NCI-H526 treated with DMSO at 0.1 percent for 48 hours (cell line): ENCODE measurements at regions not wholly inside any gene's neighbourhood (a gene's known extent, or its start where the extent isn't known, plus 50 kb on each side); places are given as distances from the start of the nearest gene placed in this dataset.

Source experiments
- DNase-seq: peaks from one replicate; lab custom pipeline; 2025; lab: John Stamatoyannopoulos, UW

DNA sequence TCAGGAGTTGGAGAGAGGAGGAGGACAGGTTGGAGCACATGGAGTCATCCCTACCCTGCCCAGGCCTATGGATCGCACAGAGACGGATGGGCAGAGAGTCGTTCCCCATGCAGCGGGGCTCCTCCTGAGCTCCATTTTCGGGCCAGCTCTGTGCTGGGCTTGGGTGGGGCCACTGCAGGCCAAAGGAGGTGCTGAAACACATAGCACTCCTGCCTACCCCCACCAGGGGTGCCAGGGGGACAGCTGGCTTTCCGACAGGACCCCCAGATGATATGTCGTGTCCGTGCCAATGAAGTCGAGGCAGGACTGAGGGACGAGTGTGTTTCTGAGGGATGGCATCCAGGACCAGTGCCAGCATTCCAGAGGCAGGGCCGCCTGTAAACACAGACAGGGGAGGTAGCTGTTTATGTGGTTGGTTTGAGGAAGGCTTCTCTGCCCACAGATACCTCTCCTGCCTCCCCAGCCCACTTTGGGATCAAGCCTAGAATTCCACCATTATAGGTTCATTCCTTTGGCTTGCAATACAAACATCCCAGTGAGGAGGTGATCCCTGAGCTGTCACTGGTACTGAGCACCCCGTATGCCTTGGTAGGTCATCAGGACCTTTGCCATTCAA, 116.6 kb downstream of the GLI2 start:
- no peak for DNase-seq

DNA sequence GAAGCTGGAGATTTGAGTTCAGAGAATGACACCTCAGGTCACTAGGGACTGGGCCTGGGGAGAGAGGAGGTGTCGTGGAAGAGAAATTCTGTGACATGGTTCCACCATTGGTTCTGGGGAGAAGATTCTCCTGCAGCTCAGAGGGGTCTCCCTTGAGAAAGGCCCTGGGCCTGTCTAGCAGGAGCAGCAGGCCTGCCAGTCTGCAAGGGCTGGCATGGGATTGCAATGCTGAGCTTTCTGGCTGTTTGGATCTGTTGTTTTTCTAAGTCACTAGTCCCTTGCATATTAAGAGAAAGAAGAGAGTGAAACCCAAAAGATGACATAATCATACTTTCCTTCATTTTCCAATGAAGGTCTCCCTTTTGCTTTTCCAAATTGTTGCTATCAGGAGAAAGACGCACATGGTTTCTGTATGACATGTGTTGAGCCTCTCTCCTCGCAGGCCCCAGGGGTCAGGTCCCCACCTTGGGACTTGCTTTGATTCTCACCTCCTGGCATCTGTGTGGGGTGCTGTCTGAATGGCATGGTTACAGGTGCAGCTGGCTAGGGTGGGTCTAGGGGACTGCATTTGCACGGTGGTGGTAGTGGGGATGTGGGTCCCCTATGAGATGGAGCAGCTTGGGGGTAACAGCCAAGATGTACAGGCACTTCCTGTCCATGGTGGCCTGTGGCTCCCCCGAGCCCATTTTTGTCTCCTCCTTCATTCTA, 117.8 kb downstream of the GLI2 start:
- no peak for DNase-seq

- DNase-seq, result no peak
Observed at GRCh38 chr2:120854014-120854620, 118.4 kb downstream of the GLI2 start.

DNA sequence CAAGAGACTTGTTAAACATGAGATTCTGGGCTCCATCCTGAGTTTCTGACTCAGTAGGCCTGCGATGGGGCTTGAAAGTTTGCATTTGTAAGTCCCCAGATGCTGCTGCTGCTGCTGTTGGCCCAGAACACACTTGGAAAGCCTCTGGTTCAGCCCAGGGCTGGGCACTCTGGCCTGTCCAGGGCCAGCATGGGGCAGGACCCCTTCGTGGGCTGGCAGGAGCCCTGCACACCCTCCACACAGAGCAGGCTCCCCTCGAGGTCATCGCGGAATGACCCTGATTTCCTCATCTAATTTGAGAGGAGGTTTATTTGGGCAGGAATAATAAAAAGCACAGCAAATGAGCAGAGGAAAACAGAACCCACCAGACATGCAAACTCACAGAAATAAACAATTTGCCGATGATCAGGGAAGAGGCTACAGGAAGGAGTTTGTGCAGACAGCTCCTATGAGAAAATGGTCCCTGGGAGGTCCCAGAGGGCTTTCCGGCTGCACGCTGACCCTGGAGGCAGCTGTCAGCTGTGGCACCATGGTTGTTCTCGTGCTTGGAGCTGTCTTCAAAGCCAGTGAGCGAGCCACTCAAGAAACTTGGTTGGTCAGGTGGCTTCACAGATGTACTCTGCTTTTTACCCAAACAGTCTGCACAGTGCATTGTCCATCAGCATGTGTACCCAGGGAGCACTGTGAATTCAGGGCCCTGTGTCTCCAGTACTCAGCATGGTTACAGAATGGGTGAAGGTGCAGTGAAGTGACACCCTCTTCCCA, 119.3 kb downstream of the GLI2 start:
- no peak for DNase-seq

DNA sequence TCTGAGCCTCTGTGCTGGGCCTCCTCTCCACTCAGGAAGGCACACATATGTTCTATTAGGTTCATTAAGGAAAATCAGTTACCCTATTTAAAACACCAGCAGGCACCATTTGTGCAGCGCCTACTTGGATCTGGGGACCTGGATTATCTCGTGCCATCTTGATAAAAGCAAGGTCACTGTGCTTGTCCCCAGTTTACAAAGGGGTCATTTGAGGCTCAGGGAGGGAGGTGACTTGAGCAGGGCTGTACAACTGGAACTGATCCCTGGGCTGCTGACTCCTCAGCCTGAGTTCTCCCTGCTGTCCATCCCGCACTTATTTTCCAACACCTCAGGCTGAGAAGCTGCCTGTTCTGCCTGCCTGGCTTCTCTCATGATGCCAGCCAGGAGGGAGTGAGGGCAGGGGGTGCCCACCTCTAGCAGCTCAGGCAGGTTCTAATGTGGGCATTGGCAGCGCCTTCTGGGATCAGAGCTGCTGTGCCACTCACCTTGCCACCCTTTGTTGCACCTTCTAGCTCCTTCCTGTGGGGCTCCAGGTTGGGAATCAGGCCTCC, 120.3 kb downstream of the GLI2 start:
- DNase-seq, result no peak

DNA sequence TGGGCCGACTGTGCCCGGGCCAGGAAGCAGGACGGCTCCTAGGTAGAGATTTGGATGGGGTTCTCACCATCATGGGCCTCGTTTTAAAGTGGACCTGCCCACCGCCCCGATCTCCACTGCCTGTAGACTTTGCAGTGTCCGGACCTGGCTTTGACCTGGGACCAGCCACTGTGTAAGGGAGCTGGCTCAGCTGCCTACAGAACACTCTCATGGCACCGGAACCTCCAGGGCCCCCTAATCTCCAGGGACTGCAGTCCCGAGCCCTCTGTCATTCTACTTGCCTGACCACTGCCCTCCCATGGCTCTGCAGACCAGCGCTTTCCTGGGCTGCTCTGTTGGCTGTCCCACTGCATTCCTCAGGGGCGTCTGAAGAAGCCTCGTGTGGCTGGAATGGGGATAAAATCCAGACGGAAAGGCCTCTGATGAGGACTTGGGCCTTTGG, 120.8 kb downstream of the GLI2 start:
- DNase-seq, result no peak

- DNase-seq, result no peak
Observed at GRCh38 chr2:120857422-120857821, 121.8 kb downstream of the GLI2 start.

DNA sequence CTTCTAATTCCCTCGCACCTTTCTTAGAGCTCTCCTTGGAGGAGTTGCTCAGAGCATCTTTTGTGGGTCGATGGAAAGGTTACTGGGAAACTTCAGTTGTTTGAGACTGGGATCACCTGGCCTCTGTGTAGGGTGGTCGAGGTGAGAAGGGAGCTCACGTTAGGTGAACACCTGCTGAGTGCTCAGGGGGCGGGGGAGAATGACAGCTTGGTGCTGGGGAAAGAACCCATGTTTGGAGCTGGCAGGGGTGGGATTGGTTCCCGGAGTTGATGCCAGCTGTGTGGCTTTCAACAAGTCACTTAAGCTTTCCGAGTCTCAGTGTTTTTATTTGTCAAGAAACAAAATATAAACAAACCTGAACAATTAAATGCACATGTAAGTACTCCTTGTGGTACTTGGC, 122.3 kb downstream of the GLI2 start:
- DNase-seq, result no peak

GRCh38 chr2:120858361-120859106, 122.9 kb downstream of the GLI2 start:
- DNase-seq, result no peak

- DNase-seq, result no peak
Observed at GRCh38 chr2:120859128-120859527, 123.5 kb downstream of the GLI2 start.

DNA sequence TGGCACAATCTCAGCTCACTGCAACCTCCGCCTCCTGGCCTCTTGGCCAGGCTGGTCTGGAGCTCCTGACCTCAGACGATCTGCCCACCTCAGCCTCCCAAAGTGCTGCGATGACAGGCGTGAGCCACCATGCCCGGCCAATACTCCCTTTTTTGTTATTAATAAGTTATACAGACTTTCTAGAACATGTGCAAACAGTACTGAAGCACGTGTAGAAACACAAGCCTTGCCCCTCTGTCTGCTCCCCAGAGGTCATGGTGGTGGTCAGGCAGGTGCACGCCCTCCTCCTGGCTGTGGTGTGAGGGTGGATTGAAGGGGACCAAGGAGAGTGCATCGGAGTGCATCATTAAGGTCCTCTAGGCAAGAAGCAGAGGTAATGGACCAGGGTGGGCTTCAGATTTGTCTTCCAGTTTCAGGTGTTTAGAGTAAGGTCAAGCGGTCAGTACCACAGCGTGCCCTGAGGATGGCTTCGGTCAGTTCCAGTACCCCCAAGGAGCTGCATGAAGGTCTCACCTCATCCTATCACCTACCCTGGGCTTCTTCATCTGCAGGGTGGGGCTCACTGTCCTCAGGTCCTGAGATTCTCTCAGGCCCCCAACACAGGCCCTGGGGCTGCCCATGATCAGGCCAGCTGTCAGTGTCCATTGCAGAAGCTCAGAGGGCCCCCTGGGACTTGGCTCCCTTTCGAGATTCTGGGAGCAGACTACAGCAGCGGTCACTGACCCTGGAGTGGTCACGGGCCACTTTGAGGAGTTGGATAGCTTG, 124.3 kb downstream of the GLI2 start:
- DNase-seq, result no peak

- DNase-seq, result no peak
Observed at GRCh38 chr2:120860579-120860922, 124.9 kb downstream of the GLI2 start.

DNA sequence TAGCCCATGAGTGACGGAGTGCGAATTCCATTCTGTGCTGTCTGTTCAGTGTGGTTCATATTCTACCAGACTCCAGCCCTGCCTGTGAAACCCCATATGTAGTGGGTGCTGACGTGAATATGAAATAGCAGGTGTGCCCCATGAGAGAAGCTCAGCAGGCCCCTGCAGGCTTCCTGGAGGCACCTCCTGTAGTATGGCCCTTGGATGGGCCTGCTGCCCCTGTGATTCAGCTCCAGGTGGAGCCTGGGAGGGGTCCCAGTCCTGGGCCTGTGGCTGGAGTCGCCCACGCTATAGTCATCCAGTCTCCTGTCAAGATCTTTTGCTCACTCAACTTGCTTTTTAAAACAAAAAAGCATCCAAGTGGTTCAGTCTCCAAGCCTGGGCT, 125.5 kb downstream of the GLI2 start:
- no peak for DNase-seq

DNA sequence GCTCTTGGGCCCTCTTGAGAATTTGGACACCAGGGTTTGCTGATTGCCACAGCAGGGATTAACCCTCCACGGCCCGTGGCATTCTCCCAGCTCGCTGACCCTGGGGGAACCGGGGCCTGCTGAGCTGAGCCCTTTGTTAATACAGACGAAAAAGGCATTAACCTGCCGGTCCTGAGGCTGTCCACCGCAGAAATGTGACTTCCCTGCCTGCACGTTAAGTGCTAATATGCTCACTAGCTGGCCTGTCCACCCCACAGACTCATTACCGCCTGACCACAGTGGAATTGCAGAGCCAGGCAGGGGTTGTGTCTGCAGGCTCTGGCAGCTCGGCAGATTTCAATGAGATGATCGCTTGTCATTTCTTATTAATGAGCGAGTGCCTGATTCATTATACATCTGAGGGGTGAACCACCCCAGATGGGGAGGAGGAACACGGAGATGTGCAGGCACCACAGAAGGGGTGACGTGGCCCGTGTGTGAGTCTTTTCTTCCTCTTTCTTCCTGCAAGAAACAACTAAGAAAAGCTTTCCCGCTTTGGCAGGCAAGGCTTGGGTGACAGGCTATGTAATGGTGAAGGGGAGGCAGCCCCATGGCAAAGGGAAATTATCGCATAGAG, 126.0 kb downstream of the GLI2 start:
- no peak for DNase-seq

DNA sequence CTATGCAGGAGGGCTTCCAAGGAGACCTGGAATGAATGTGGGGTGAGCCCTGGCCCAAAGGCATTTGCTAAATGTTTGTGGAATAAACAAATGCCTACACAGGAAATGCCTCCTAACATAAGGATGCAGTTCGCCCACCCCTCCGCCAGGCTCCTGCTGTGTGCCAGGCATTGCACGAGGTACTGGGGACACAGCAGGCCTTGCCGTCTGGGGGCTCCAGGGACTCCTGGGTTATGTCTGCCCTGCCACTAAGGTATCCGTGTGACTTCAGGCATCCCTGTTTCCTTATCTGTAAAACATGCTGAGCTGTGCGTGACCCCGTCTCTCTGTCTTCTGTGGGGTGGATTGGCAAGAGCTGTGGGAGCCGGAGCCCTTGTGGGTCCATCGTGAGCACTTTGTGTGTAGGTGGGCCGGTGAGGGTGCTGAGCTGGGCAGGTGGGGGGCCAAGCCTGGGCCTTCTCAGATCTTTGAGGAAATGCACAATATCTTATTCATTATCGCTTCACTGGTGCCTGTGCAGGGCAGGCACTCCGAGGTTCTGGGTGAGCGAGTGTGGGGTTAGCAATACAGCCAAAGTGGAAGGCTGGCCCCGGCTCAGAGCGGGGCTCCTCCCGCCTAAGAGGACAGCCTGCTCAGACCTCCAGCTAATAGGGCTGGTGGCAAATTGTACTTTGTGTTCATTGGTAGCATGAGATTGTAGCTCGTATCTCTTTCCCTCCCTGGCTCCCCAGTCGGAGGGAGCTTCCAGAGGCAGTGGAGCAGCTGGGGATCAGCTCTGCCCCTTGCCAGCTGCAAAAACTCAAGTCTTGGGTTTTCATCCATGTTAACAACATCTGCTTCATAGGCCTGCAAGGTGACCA, 126.8 kb downstream of the GLI2 start:
- no peak for DNase-seq

DNA sequence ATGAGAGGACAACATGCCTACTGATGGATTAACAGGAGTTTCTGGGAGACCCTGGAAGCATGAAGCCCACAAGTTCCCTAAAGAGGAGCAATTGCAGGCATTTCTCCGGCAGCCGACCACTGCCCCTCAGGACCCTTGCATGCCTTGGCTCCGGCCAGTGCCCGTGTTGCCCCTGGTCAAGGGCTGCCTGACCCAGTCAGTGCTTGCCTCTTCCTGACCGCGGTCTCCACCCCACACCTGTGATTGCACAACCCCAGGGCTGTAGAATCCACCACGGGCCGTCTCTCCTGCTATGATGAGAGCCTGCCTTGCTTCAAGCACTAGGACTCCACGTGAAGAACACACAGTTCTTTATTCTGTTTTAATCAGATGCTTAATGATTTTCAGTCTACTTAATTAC, 127.5 kb downstream of the GLI2 start:
- no peak for DNase-seq

- no peak for DNase-seq
Observed at GRCh38 chr2:120863661-120864320, 128.1 kb downstream of the GLI2 start.

GRCh38 chr2:120864981-120865380, 129.3 kb downstream of the GLI2 start:
- no peak for DNase-seq

GRCh38 chr2:120865656-120866055, 130.0 kb downstream of the GLI2 start:
- DNase-seq, result no peak
